Neural progenitor cell (in vitro differentiated cells): ENCODE measurements at regions not wholly inside any gene's neighbourhood (a gene's known extent, or its start where the extent isn't known, plus 50 kb on each side); places are given as distances from the start of the nearest gene placed in this dataset.

ENCODE experiments used
- DNase-seq: peaks from one replicate; pipeline ENCODE4 v3.0.0-alpha.2; 2016; ENCODE audit warnings: low spot score
- H2AFZ ChIP-seq: fragments of 200-600 bp; sonication (generic); replicated peaks from 2 replicates; pipeline ENCODE4 v1.6.1; 2016; ENCODE audit warnings: antibody characterized with exemption
- H3F3A ChIP-seq: fragments of 200-600 bp; sonication (generic); 2 replicates; pipeline ENCODE4 v1.6.1; 2016; ENCODE audit warnings: antibody characterized with exemption, low read depth
- H3K27ac ChIP-seq: fragments of 200-600 bp; sonication (generic); 2 replicates; pipeline ENCODE4 v1.5.1; 2016; ENCODE audit warnings: mild to moderate bottlenecking
- H3K27me3 ChIP-seq: fragments of 200-600 bp; sonication (generic); 2 replicates; pipeline ENCODE4 v1.6.1; 2016; ENCODE audit warnings: mild to moderate bottlenecking, moderate library complexity
- H3K36me3 ChIP-seq: fragments of 200-600 bp; sonication (generic); 2 replicates; pipeline ENCODE4 v1.5.1; 2016
- H3K4me1 ChIP-seq: fragments of 200-600 bp; sonication (generic); 2 replicates; pipeline ENCODE4 v1.6.1; 2016; ENCODE audit warnings: mixed run types
- H3K4me2 ChIP-seq: fragments of 200-600 bp; sonication (generic); 2 replicates; pipeline ENCODE4 v1.6.1; 2016
- H3K4me3 ChIP-seq: fragments of 200-600 bp; sonication (generic); 2 replicates; pipeline ENCODE4 v1.5.1; 2016
- H3K79me2 ChIP-seq: fragments of 200-600 bp; sonication (generic); 2 replicates; pipeline ENCODE4 v1.6.1; 2016; ENCODE audit warnings: low read depth
- H3K9ac ChIP-seq: fragments of 200-600 bp; sonication (generic); 2 replicates; pipeline ENCODE4 v1.6.1; 2016
- H3K9me3 ChIP-seq: fragments of 200-600 bp; sonication (generic); 2 replicates; pipeline ENCODE4 v1.5.1; 2016; ENCODE audit warnings: low read depth
- H4K20me1 ChIP-seq: fragments of 200-600 bp; sonication (generic); 2 replicates; pipeline ENCODE4 v1.6.1; 2016; ENCODE audit warnings: low read depth
- H3K27ac Mint-ChIP-seq: 3 replicates; pipeline ENCODE4 v1.8.0; 2021; ENCODE audit warnings: mixed read lengths
- H3K27me3 Mint-ChIP-seq: 2 replicates; pipeline ENCODE4 v1.8.0; 2022; ENCODE audit warnings: low read depth, mild to moderate bottlenecking, inconsistent platforms, moderate library complexity, mixed read lengths; ENCODE audit not compliant: insufficient read depth
- H3K36me3 Mint-ChIP-seq: 3 replicates; pipeline ENCODE4 v1.8.0; 2021; ENCODE audit warnings: mixed read lengths
- H3K4me1 Mint-ChIP-seq: 3 replicates; pipeline ENCODE4 v1.8.0; 2021; ENCODE audit warnings: mixed read lengths
- H3K4me3 Mint-ChIP-seq: 3 replicates; pipeline ENCODE4 v1.8.0; 2021; ENCODE audit warnings: mild to moderate bottlenecking, moderate library complexity, mixed read lengths
- H3K9me3 Mint-ChIP-seq: 3 replicates; pipeline ENCODE4 v1.8.0; 2020; ENCODE audit warnings: mixed read lengths
- EZH2 ChIP-seq: fragments of 200-600 bp; sonication (generic); IDR thresholded peaks from 2 replicates; pipeline ENCODE4 v1.6.1; 2017; ENCODE audit warnings: antibody characterized with exemption, mild to moderate bottlenecking, moderate library complexity
- EZH2phosphoT487 ChIP-seq: fragments of 200-600 bp; sonication (generic); IDR thresholded peaks from 2 replicates; pipeline ENCODE4 v1.6.1; 2017; ENCODE audit warnings: antibody characterized with exemption
- TF ChIP-seq, protein P1 (sequence below): fragments of 200-600 bp; sonication (generic); IDR thresholded peaks from 2 replicates; pipeline ENCODE4 v1.5.1; 2017; ENCODE audit warnings: antibody characterized with exemption, mild to moderate bottlenecking

DNA sequence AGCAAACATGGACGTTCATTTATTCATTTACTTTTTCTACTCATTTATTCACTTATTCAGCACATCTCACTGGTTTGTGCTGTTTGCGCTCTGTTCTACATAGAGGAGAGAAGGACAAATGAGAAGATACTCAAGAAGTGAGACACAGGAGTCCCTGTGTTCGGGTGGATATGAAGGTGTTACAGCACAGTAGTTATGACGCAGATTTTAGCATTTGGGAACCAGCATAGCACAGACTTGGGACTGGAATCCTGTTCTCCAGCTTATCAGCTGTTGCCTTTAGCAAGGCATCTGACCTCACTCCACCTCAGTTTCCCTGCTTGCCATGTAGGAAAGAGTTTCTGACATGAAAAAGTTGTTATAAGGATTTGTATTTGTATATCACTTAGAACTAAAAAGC is 430.1 kb downstream of the MAFB start:
- H3K4me2 ChIP-seq: no peak overlapping the region
- TF ChIP-seq EZH2 (no peak), EZH2phosphoT487 (no peak)
- peaks cover 4% of the 10 kb centered on the region for H3K4me1 Mint-ChIP-seq
- no peaks in the 10 kb centered on the region for H3F3A ChIP-seq
- H3K79me2 ChIP-seq: no peaks in the 10 kb centered on the region
- H2AFZ ChIP-seq: no peak overlapping the region
- H3K9me3 Mint-ChIP-seq: no peaks in the 10 kb centered on the region
- no peak overlapping the region for H3K9ac ChIP-seq
- DNase-seq: no peak
- H3K4me3 Mint-ChIP-seq: no peak overlapping the region
- no peaks in the 10 kb centered on the region for H3K27me3 Mint-ChIP-seq
- H3K27ac ChIP-seq: no peak overlapping the region
- H3K36me3 ChIP-seq: no peaks in the 10 kb centered on the region
- no peaks in the 10 kb centered on the region for H4K20me1 ChIP-seq
- no peaks in the 10 kb centered on the region for H3K9me3 ChIP-seq
- no peaks in the 10 kb centered on the region for H3K36me3 Mint-ChIP-seq
- H3K27ac Mint-ChIP-seq: no peak overlapping the region
- H3K27me3 ChIP-seq: no peaks in the 10 kb centered on the region
- no peak overlapping the region for H3K4me3 ChIP-seq
- peaks cover 2% of the 10 kb centered on the region for H3K4me1 ChIP-seq

DNA sequence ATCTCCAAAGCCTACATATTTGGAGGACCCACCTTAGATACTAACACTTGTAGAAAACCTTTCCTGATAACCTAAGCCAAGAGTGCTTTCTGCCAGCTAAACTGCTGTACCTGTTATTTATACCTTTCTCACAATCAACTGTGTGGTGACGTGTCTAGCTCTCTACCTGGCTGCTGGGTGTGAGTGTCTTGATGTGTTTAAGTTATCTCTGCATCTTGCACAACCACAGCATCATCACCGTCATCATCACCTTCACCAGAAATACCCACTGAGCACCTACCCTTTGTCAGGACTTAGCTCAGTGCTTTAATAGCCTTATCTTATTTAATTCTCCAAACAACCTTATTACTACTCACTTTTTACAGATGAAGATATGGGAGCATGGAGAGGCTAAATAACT is 431.3 kb downstream of the MAFB start:
- no peaks in the 10 kb centered on the region for H3K9me3 Mint-ChIP-seq
- no peak overlapping the region for H3K4me2 ChIP-seq
- H3K4me1 ChIP-seq: peaks cover 3% of the 10 kb centered on the region
- no peaks in the 10 kb centered on the region for H3F3A ChIP-seq
- H3K9ac ChIP-seq: no peak overlapping the region
- no peak overlapping the region for H3K4me3 ChIP-seq
- H3K36me3 Mint-ChIP-seq: no peaks in the 10 kb centered on the region
- DNase-seq: no peak
- H3K9me3 ChIP-seq: no peaks in the 10 kb centered on the region
- no peaks in the 10 kb centered on the region for H3K27me3 ChIP-seq
- H4K20me1 ChIP-seq: no peaks in the 10 kb centered on the region
- H3K27ac ChIP-seq: no peak overlapping the region
- H3K4me3 Mint-ChIP-seq: no peak overlapping the region
- no peaks in the 10 kb centered on the region for H3K27me3 Mint-ChIP-seq
- H3K4me1 Mint-ChIP-seq: peaks cover under 1% of the 10 kb centered on the region
- TF ChIP-seq, protein P1, sequence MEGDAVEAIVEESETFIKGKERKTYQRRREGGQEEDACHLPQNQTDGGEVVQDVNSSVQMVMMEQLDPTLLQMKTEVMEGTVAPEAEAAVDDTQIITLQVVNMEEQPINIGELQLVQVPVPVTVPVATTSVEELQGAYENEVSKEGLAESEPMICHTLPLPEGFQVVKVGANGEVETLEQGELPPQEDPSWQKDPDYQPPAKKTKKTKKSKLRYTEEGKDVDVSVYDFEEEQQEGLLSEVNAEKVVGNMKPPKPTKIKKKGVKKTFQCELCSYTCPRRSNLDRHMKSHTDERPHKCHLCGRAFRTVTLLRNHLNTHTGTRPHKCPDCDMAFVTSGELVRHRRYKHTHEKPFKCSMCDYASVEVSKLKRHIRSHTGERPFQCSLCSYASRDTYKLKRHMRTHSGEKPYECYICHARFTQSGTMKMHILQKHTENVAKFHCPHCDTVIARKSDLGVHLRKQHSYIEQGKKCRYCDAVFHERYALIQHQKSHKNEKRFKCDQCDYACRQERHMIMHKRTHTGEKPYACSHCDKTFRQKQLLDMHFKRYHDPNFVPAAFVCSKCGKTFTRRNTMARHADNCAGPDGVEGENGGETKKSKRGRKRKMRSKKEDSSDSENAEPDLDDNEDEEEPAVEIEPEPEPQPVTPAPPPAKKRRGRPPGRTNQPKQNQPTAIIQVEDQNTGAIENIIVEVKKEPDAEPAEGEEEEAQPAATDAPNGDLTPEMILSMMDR: no peak
- TF ChIP-seq EZH2: no peak
- TF ChIP-seq EZH2phosphoT487: no peak
- H3K27ac Mint-ChIP-seq: no peak overlapping the region
- H3K36me3 ChIP-seq: no peaks in the 10 kb centered on the region
- no peak overlapping the region for H2AFZ ChIP-seq
- no peaks in the 10 kb centered on the region for H3K79me2 ChIP-seq

- Histone ChIP-seq H3K4me3 (no peak overlapping the region), H3K27ac (no peak overlapping the region), H2AFZ (no peak overlapping the region), H3K9me3 (no peaks in the 10 kb centered on the region), H3K9ac (no peak overlapping the region), H4K20me1 (no peaks in the 10 kb centered on the region), H3K27me3 (no peaks in the 10 kb centered on the region), H3K4me2 (no peak overlapping the region), H3K4me1 (peaks cover 3% of the 10 kb centered on the region), H3K36me3 (no peaks in the 10 kb centered on the region), H3F3A (no peaks in the 10 kb centered on the region), H3K79me2 (no peaks in the 10 kb centered on the region)
- peaks cover 3% of the 10 kb centered on the region for H3K9me3 Mint-ChIP-seq
- no peaks in the 10 kb centered on the region for H3K4me1 Mint-ChIP-seq
- H3K27ac Mint-ChIP-seq: no peak overlapping the region
- no peaks in the 10 kb centered on the region for H3K36me3 Mint-ChIP-seq
- H3K4me3 Mint-ChIP-seq: no peak overlapping the region
- no peaks in the 10 kb centered on the region for H3K27me3 Mint-ChIP-seq
- TF ChIP-seq, protein P1: no peak
- TF ChIP-seq EZH2: no peak
- TF ChIP-seq EZH2phosphoT487: no peak
- no peak for DNase-seq
Measured at GRCh38 chr20:40255365-40255764, 433.7 kb downstream of the MAFB start.

DNA sequence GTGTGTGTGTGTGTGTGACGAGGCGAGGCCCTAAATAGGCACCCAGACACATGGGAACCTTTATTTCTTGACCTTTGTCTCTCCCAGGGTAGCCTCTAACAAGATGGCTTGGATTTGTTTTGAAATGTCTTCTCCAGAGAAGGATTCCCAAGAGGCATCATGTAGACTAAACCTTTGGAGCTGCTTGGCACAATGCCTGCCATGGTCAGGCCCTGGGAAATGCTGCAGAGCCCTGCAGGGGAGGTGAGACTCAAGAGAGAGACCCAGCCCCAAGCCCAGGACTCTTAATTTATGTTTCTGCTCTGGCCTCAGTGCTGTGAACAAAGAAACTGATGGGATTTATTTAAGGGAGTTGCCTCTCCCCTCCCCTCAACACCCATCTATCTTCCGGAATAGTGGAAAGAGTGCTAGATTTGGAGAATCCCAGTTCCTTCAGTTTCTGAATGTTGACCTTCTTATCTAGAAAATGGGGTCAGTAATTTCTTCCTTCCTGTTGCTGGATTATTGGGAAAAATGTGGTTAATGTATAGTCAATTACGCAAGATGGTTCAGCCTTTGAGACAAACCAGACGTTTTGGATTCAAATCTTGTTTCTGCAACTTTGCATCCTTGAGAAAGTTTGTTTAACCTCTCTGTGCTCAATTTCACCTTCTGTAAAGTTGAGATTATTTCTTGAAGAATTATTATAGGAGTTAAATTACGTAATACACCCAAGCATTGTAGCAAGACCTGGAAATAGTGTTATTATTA is 434.8 kb downstream of the MAFB start:
- no peak overlapping the region for H3K27ac Mint-ChIP-seq
- Histone ChIP-seq H3K27ac (no peak overlapping the region), H3K4me1 (peaks cover 3% of the 10 kb centered on the region), H3K27me3 (no peaks in the 10 kb centered on the region), H4K20me1 (no peaks in the 10 kb centered on the region), H2AFZ (no peak overlapping the region), H3K36me3 (no peaks in the 10 kb centered on the region), H3K9ac (no peak overlapping the region), H3F3A (no peaks in the 10 kb centered on the region), H3K4me2 (no peak overlapping the region), H3K9me3 (no peaks in the 10 kb centered on the region), H3K79me2 (no peaks in the 10 kb centered on the region), H3K4me3 (no peak overlapping the region)
- no peak for DNase-seq
- H3K36me3 Mint-ChIP-seq: no peaks in the 10 kb centered on the region
- TF ChIP-seq EZH2 (no peak), EZH2phosphoT487 (no peak)
- TF ChIP-seq, protein P1: no peak
- H3K4me3 Mint-ChIP-seq: no peak overlapping the region
- peaks cover 3% of the 10 kb centered on the region for H3K9me3 Mint-ChIP-seq
- H3K4me1 Mint-ChIP-seq: no peaks in the 10 kb centered on the region
- no peaks in the 10 kb centered on the region for H3K27me3 Mint-ChIP-seq
